A549 (cell line): ENCODE measurements at regions not wholly inside any gene's neighbourhood (a gene's known extent, or its start where the extent isn't known, plus 50 kb on each side); places are given as distances from the start of the nearest gene placed in this dataset.

ENCODE experiments used
- ATAC-seq, 2 experiments: fragments of 200-7000 bp in 1 of 2; fragments of >200 bp in 1 of 2; cut with Nextera tagmentation in 1 of 2; cut with Tn5 transposase in 1 of 2; 3 replicates each; pipeline versions ENCODE4 v1.8.0 to v1.9.1; 2018 to 2020; ENCODE audit warnings: mild to moderate bottlenecking in 1 of 2, moderate library complexity in 1 of 2
- CTCF ChIA-PET: fragments of 300-600 bp; sonication (Branson Sonifier 250); formaldehyde crosslinking; extraction: SDS; loops from one replicate; lab custom pipeline; 2021; ENCODE audit warnings: antibody characterized with exemption, inconsistent platforms; lab: Yijun Ruan, JAX
- POLR2A ChIA-PET: fragments of 350-600 bp; formaldehyde crosslinking; extraction: SDS; loops from one replicate; lab custom pipeline; 2021; ENCODE audit warnings: antibody characterized with exemption, inconsistent platforms; lab: Yijun Ruan, JAX
- DNase-seq, 2 experiments: peaks; one replicate each; pipeline versions ENCODE4 v3.0.0 to v3.0.0-alpha.2; 2011 to 2016; ENCODE audit warnings: low read depth in 1 of 2, low spot score in 1 of 2
- FAIRE-seq: peaks from 2 replicates; lab custom pipeline; 2011; peaks lifted over from hg19 to GRCh38; lab: Jason Lieb, UNC
- H3K27ac ChIP-seq, 2 experiments: fragments of >200 bp; sonication (Bioruptor Twin); formaldehyde crosslinking; 3 replicates each; pipeline ENCODE4 v1.5.1; 2016 to 2017
- H3K4me1 ChIP-seq: fragments of >200 bp; sonication (Bioruptor Twin); formaldehyde crosslinking; 3 replicates; pipeline ENCODE4 v1.6.1; 2016
- H3K4me2 ChIP-seq: fragments of >200 bp; sonication (Bioruptor Twin); formaldehyde crosslinking; 3 replicates; pipeline ENCODE4 v1.6.1; 2016
- H3K4me3 ChIP-seq: fragments of >200 bp; sonication (Bioruptor Twin); formaldehyde crosslinking; 3 replicates; pipeline ENCODE4 v1.5.1; 2016
- H3K9me3 ChIP-seq: fragments of >200 bp; sonication (Bioruptor Twin); formaldehyde crosslinking; 3 replicates; pipeline ENCODE4 v1.6.1; 2016
- BHLHE40 ChIP-seq: IDR thresholded peaks from 2 replicates; pipeline ENCODE4 v1.6.1; 2012; ENCODE audit warnings: low read depth, low read length, inconsistent platforms
- CBX8 ChIP-seq: fragments of 200-600 bp; sonication (generic); IDR thresholded peaks from 2 replicates; pipeline ENCODE4 v1.6.1; 2016
- CHD2 ChIP-seq: fragments of 150-350 bp; IDR thresholded peaks from 2 replicates; pipeline ENCODE4 v1.6.1; 2014; ENCODE audit warnings: low read length; ENCODE audit not compliant: partially characterized antibody
- FOXS1 ChIP-seq: fragments of 250-450 bp; sonication (Bioruptor Pico); IDR thresholded peaks from 2 replicates; pipeline ENCODE4 v1.5.0; 2020; ENCODE audit warnings: mild to moderate bottlenecking, moderate library complexity
- HES2 ChIP-seq: fragments of >200 bp; sonication (Bioruptor Twin); formaldehyde crosslinking; IDR thresholded peaks from 2 replicates; pipeline ENCODE4 v1.6.1; 2016
- JUN ChIP-seq, 2 experiments: fragments of >200 bp; sonication (Bioruptor Twin); formaldehyde crosslinking; IDR thresholded peaks; 2 replicates in 1 of 2; 3 replicates in 1 of 2; pipeline ENCODE4 v1.6.1; 2016 to 2017
- MAX ChIP-seq: IDR thresholded peaks from 2 replicates; pipeline ENCODE4 v1.6.1; 2012
- MAZ ChIP-seq: fragments of 150-350 bp; IDR thresholded peaks from 2 replicates; pipeline ENCODE4 v1.6.1; 2014; ENCODE audit warnings: antibody characterized with exemption, low read depth, low read length, borderline replicate concordance
- POLR2AphosphoS2 ChIP-seq: conservative IDR thresholded peaks from 2 replicates; pipeline ENCODE4 v1.6.1; 2012; ENCODE audit warnings: low read length, improper control_type of control experiment, inconsistent platforms
- RAD21 ChIP-seq, 2 experiments: fragments of >200 bp in 1 of 2; sonication (Bioruptor Twin) in 1 of 2; formaldehyde crosslinking in 1 of 2; IDR thresholded peaks in 1 of 2; conservative IDR thresholded peaks in 1 of 2; 2 replicates in 1 of 2; 3 replicates in 1 of 2; pipeline ENCODE4 v1.6.1; 2012 to 2018; ENCODE audit warnings: inconsistent platforms in 1 of 2
- RCOR1 ChIP-seq: fragments of 150-350 bp; IDR thresholded peaks from 2 replicates; pipeline ENCODE4 v1.6.1; 2014; ENCODE audit warnings: antibody characterized with exemption, low read length, low read depth
- TFCP2L1 ChIP-seq: fragments of 250-450 bp; sonication (Bioruptor Pico); IDR thresholded peaks from 2 replicates; pipeline ENCODE4 v1.5.0; 2021; ENCODE audit warnings: mild to moderate bottlenecking
- ZNF302 ChIP-seq: fragments of 250-450 bp; sonication (Bioruptor Pico); IDR thresholded peaks from 2 replicates; pipeline ENCODE4 v1.9.0; 2021; ENCODE audit warnings: inconsistent platforms, mild to moderate bottlenecking, moderate library complexity
- WGBS: methylation state at CpG from one replicate; pipeline ENCODE4 v1.1.6; 2017; ENCODE audit errors: missing lambda C conversion rate; 5-methylcytosine and 5-hydroxymethylcytosine counted together
- TF ChIP-seq, protein P1 (sequence below): fragments of 200-600 bp; sonication (generic); IDR thresholded peaks from 2 replicates; pipeline ENCODE4 v1.6.1; 2016; ENCODE audit warnings: antibody characterized with exemption, mild to moderate bottlenecking, moderate library complexity
- TF ChIP-seq, protein P2 (sequence below): fragments of >200 bp; sonication (Bioruptor Twin); formaldehyde crosslinking; IDR thresholded peaks from 3 replicates; pipeline ENCODE4 v1.5.1; 2016
- TF ChIP-seq, protein P3 (sequence below): IDR thresholded peaks from 2 replicates; pipeline ENCODE4 v1.6.1; 2012; ENCODE audit warnings: low read depth, borderline replicate concordance

DNA sequence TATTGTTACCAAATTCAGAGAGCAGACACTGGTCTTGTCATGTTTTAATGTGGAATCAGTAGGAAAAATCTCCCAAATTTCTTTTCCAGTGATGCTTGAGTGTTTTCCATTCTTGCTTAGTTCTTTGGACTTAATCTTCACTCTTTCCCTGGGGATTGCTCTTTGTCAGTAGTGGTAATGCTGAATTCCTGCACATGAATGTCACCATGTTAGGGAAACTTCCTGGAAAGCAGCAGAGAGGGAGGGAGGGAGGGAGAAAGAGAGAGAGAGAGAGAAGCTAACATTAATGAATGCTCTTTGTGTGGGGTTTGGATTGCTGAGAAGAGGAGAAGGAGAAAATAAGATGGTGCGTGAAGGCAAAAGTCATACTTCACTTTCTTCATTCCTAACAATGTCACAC is 295.3 kb upstream of the COBL start:
- ChIA-PET POLR2A (no interaction called here), CTCF (no interaction called here)
- no peak for FAIRE-seq
- ATAC-seq = no peak
- Histone ChIP-seq H3K4me2 (no peak overlapping the region), H3K9me3 (no peaks in the 10 kb centered on the region), H3K4me1 (no peaks in the 10 kb centered on the region), H3K4me3 (no peak overlapping the region), H3K27ac (no peak overlapping the region)
- no peak for DNase-seq
- TF ChIP-seq ZNF302 (CRISPR knock-in tag) (no peak), BHLHE40 (no peak), RCOR1 (no peak), POLR2AphosphoS2 (no peak), TFCP2L1 (CRISPR knock-in tag) (no peak), FOXS1 (CRISPR knock-in tag) (no peak), MAX (no peak)
- TF ChIP-seq, protein P1, sequence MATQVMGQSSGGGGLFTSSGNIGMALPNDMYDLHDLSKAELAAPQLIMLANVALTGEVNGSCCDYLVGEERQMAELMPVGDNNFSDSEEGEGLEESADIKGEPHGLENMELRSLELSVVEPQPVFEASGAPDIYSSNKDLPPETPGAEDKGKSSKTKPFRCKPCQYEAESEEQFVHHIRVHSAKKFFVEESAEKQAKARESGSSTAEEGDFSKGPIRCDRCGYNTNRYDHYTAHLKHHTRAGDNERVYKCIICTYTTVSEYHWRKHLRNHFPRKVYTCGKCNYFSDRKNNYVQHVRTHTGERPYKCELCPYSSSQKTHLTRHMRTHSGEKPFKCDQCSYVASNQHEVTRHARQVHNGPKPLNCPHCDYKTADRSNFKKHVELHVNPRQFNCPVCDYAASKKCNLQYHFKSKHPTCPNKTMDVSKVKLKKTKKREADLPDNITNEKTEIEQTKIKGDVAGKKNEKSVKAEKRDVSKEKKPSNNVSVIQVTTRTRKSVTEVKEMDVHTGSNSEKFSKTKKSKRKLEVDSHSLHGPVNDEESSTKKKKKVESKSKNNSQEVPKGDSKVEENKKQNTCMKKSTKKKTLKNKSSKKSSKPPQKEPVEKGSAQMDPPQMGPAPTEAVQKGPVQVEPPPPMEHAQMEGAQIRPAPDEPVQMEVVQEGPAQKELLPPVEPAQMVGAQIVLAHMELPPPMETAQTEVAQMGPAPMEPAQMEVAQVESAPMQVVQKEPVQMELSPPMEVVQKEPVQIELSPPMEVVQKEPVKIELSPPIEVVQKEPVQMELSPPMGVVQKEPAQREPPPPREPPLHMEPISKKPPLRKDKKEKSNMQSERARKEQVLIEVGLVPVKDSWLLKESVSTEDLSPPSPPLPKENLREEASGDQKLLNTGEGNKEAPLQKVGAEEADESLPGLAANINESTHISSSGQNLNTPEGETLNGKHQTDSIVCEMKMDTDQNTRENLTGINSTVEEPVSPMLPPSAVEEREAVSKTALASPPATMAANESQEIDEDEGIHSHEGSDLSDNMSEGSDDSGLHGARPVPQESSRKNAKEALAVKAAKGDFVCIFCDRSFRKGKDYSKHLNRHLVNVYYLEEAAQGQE = no peak
- TF ChIP-seq, protein P2, sequence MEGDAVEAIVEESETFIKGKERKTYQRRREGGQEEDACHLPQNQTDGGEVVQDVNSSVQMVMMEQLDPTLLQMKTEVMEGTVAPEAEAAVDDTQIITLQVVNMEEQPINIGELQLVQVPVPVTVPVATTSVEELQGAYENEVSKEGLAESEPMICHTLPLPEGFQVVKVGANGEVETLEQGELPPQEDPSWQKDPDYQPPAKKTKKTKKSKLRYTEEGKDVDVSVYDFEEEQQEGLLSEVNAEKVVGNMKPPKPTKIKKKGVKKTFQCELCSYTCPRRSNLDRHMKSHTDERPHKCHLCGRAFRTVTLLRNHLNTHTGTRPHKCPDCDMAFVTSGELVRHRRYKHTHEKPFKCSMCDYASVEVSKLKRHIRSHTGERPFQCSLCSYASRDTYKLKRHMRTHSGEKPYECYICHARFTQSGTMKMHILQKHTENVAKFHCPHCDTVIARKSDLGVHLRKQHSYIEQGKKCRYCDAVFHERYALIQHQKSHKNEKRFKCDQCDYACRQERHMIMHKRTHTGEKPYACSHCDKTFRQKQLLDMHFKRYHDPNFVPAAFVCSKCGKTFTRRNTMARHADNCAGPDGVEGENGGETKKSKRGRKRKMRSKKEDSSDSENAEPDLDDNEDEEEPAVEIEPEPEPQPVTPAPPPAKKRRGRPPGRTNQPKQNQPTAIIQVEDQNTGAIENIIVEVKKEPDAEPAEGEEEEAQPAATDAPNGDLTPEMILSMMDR = no peak
- TF ChIP-seq, protein P3, sequence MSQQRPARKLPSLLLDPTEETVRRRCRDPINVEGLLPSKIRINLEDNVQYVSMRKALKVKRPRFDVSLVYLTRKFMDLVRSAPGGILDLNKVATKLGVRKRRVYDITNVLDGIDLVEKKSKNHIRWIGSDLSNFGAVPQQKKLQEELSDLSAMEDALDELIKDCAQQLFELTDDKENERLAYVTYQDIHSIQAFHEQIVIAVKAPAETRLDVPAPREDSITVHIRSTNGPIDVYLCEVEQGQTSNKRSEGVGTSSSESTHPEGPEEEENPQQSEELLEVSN = no peak
- 24% methylated on average over 1 of the region's 1 CpG for WGBS

DNA sequence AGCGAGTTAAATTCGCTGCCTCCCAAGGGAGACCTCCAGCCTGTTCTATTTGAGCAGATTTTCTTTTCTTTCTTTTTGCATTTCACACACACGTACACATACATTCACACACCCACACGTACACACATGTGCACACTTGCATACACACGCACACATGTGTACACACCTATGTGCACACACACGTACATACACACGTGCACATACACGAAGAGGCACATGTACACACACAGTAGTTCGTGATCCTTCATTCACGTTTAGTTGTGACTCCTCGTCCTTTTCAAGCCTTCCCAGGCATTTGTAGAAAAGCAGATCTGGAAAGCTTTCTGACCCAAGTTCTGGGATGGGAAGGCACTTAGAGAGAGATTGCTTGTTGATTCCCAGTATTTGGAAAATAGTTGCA is 290.8 kb upstream of the COBL start:
- 18% methylated on average over 11 of the region's 11 CpGs for WGBS
- Histone ChIP-seq H3K4me2 (no peak overlapping the region), H3K27ac (no peak overlapping the region), H3K9me3 (no peaks in the 10 kb centered on the region), H3K4me1 (no peaks in the 10 kb centered on the region), H3K4me3 (no peak overlapping the region)
- FAIRE-seq (no peak), DNase-seq (no peak), ATAC-seq (no peak)
- ChIA-PET POLR2A (no interaction called here), CTCF (no interaction called here)
- TF ChIP-seq JUN (IDR thresholded peaks at IDR 0.05) = no peak
- TF ChIP-seq MAZ = no peak
- TF ChIP-seq BHLHE40 = no peak
- no peak for TF ChIP-seq RAD21 (conservative IDR thresholded peaks at IDR 0.05 in 1 of 2, IDR thresholded peaks at IDR 0.05 in 1 of 2)
- no peak for TF ChIP-seq HES2

DNA sequence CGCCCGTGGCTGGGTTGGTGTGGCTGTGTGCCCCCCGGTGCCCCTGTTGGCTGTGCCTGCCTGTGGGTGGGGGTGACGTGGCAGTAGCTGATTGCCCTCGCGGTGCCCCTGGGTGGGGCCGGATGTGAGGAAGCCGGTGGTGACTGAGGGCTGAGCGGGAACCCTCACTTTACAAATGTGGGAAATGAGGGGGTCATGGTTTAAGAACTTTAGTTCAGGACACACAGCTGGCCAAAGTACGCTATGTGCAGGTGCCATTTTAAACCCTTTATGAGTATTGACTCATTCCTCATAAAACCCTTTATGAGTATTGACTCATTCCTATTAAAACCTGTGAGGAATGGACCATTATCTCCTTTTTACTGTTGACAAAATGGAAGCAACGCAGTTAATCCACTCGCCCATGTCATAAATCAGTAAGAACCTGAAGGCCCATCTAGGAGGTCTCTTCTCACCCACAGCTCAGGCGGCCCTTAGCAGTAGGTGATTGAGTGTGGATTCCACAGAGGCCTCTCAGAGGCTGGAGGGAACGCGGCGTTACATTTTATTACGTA is 290.1 kb upstream of the COBL start:
- TF ChIP-seq RAD21 (conservative IDR thresholded peaks at IDR 0.05 in 1 of 2, IDR thresholded peaks at IDR 0.05 in 1 of 2) (no peak), RCOR1 (no peak), CBX8 (no peak), CHD2 (no peak)
- TF ChIP-seq, protein P3 = no peak
- no peaks in the 10 kb centered on the region for H3K9me3 ChIP-seq
- no peak for FAIRE-seq

More for the DNA sequence above, 290.1 kb upstream of the COBL start:
- no peak overlapping the region for H3K4me2 ChIP-seq
- no peak overlapping the region for H3K27ac ChIP-seq
- WGBS = 16% methylated on average over 11 of the region's 17 CpGs
- no peak overlapping the region for H3K4me3 ChIP-seq
- H3K4me1 ChIP-seq = no peaks in the 10 kb centered on the region
- DNase-seq = peak in 1 of 2 experiments; percentile 25
- ChIA-PET CTCF (no interaction called here), POLR2A (no interaction called here)
- peak in 1 of 2 experiments; percentile 54; a peak in 2 of 6 replicates for ATAC-seq
